ENCODE measurements at regions not wholly inside any gene's neighbourhood (a gene's known extent, or its start where the extent isn't known, plus 50 kb on each side); places are given as distances from the start of the nearest gene placed in this dataset.

GRCh38 chr15:53013329-53013728 lies 223.2 kb upstream of the ONECUT1 start:
- TF ChIP-seq CTCF (IDR thresholded peaks at IDR 0.05) (no peak), POLR2AphosphoS5 (IDR thresholded peaks at IDR 0.05; ENCODE audit: low read depth, low read length) (no peak), RFX5 (IDR thresholded peaks at IDR 0.05; ENCODE audit: low read length) (no peak), USF2 (IDR thresholded peaks at IDR 0.05; ENCODE audit: borderline replicate concordance, low read depth, low read length) (no peak), NFIC (IDR thresholded peaks at IDR 0.05; ENCODE audit: borderline replicate concordance) (no peak), JUND (IDR thresholded peaks at IDR 0.05) (no peak), EP300 (IDR thresholded peaks at IDR 0.05; ENCODE audit: borderline replicate concordance in 1 of 2, low read depth in 1 of 2, low read length in 1 of 2) (no peak), GATA2 (CRISPR knock-in tag; IDR thresholded peaks at IDR 0.05) (no peak), IRF3 (IDR thresholded peaks at IDR 0.05; ENCODE audit: low read depth, low read length) (no peak), TEAD4 (IDR thresholded peaks at IDR 0.05; ENCODE audit: borderline replicate concordance, insufficient read depth) (no peak), ELF1 (IDR thresholded peaks at IDR 0.05) (no peak), TAF1 (IDR thresholded peaks at IDR 0.05; ENCODE audit: borderline replicate concordance, low read depth, low read length) (no peak), MAX (IDR thresholded peaks at IDR 0.05; ENCODE audit: low read depth) (no peak), RCOR1 (IDR thresholded peaks at IDR 0.05; ENCODE audit: low read length) (no peak)

Measured in SK-N-SH (cell line).